ENCODE measurements at regions not wholly inside any gene's neighbourhood (a gene's known extent, or its start where the extent isn't known, plus 50 kb on each side); places are given as distances from the start of the nearest gene placed in this dataset.
A peak's percentile ranks its signal among the peaks of the same experiment; 100 is the strongest.
"Not testable (repeated sequence)": the region's sequence is repeated elsewhere in the genome, so short reads cannot be mapped to it uniquely, and the experiment has no call there.

- DNase-seq, result no peak
Measured at GRCh38 chr1:182331387-182331786, 60.2 kb downstream of the GLUL start.

- DNase-seq, result no peak
Measured at GRCh38 chr1:182330303-182330702, 61.3 kb downstream of the GLUL start.

GRCh38 chr1:182329471-182329870 lies 62.1 kb downstream of the GLUL start:
- DNase-seq, result no peak

GRCh38 chr1:182328591-182328990 lies 63.0 kb downstream of the GLUL start:
- DNase-seq, result no peak

GRCh38 chr1:182325339-182325738 lies 66.3 kb downstream of the GLUL start:
- DNase-seq, result no peak

- DNase-seq, result not testable (repeated sequence)
Measured at GRCh38 chr1:182321532-182321931, 70.1 kb downstream of the GLUL start.

GRCh38 chr1:182317611-182318161 lies 73.9 kb downstream of the GLUL start:
- DNase-seq, result peak; percentile 92

- not testable (repeated sequence) for DNase-seq
Measured at GRCh38 chr1:182316454-182316853, 75.1 kb downstream of the GLUL start.

- no peak for DNase-seq
Measured at GRCh38 chr1:182315167-182315556, 76.4 kb downstream of the GLUL start.

GRCh38 chr1:182309631-182310351 lies 81.8 kb downstream of the GLUL start:
- DNase-seq, result no peak

GRCh38 chr1:182308826-182309225 lies 82.8 kb downstream of the GLUL start:
- DNase-seq, result no peak

GRCh38 chr1:182307486-182307885 lies 84.1 kb downstream of the GLUL start:
- DNase-seq, result not testable (repeated sequence)

GRCh38 chr1:182305861-182306260 lies 85.7 kb downstream of the GLUL start:
- no peak for DNase-seq

- DNase-seq, result no peak
Measured at GRCh38 chr1:182304627-182305026, 87.0 kb downstream of the GLUL start.

- no peak for DNase-seq
Measured at GRCh38 chr1:182304218-182304617, 87.4 kb downstream of the GLUL start.

GRCh38 chr1:182303778-182304177 lies 87.8 kb downstream of the GLUL start:
- DNase-seq, result no peak

- peak; percentile 91 for DNase-seq
Measured at GRCh38 chr1:182301467-182302198, 90.0 kb downstream of the GLUL start.

- DNase-seq, result no peak
Measured at GRCh38 chr1:182301026-182301436, 90.6 kb downstream of the GLUL start.

- no peak for DNase-seq
Measured at GRCh38 chr1:182299728-182300616, 91.6 kb downstream of the GLUL start.

GRCh38 chr1:182299054-182299727 lies 92.4 kb downstream of the GLUL start:
- not testable (repeated sequence) for DNase-seq

GRCh38 chr1:182297335-182297734 lies 94.3 kb downstream of the GLUL start:
- DNase-seq, result no peak

GRCh38 chr1:182295697-182296096 lies 95.9 kb downstream of the GLUL start:
- no peak for DNase-seq
